Naive thymus-derived CD4-positive, alpha-beta T cell (primary cell): ENCODE measurements at regions not wholly inside any gene's neighbourhood (a gene's known extent, or its start where the extent isn't known, plus 50 kb on each side); places are given as distances from the start of the nearest gene placed in this dataset.

Source experiments
- ATAC-seq: fragments of 150-1000 bp; cut with Tn5 transposase; 2 replicates; pipeline ENCODE4 v1.10.0; 2021; ENCODE audit warnings: mild to moderate bottlenecking, moderate library complexity
- CTCF ChIA-PET: fragments of 350-600 bp; sonication (Branson Sonifier 250); formaldehyde crosslinking; loops from one replicate; lab custom pipeline; 2021; ENCODE audit warnings: antibody characterized with exemption; lab: Charles Lee
- POLR2A ChIA-PET: fragments of 350-600 bp; sonication (Branson Sonifier 250); formaldehyde crosslinking; loops from one replicate; lab custom pipeline; 2021; ENCODE audit warnings: antibody characterized with exemption, inconsistent platforms; lab: Charles Lee
- DNase-seq, 9 donors: peaks; one replicate each; pipeline versions ENCODE4 v3.0.0 to v3.0.0-alpha.2; 2020 to 2022; ENCODE audit warnings: mixed read lengths in 1 of 9
- H3K27ac ChIP-seq: one replicate; pipeline ENCODE4 v1.7.0; 2013; ENCODE audit warnings: mild to moderate bottlenecking, low read depth, low read length, moderate library complexity
- H3K27me3 ChIP-seq, 2 donors: one replicate each; pipeline ENCODE4 v1.7.0; 2013; ENCODE audit warnings: low read length in 2 of 2, mild to moderate bottlenecking in 2 of 2, moderate library complexity in 2 of 2; ENCODE audit not compliant: control insufficient read depth in 2 of 2, insufficient read depth in 2 of 2
- H3K36me3 ChIP-seq, 3 experiments: 1 replicate in 2 of 3; 2 replicates in 1 of 3; pipeline ENCODE4 v1.7.0; 2013; ENCODE audit warnings: low read length in 3 of 3, mild to moderate bottlenecking in 3 of 3, moderate library complexity in 1 of 3; ENCODE audit not compliant: insufficient read depth in 3 of 3, control insufficient read depth in 2 of 3
- H3K4me1 ChIP-seq, 2 donors: one replicate each; pipeline ENCODE4 v1.7.0; 2013; ENCODE audit warnings: low read length in 2 of 2, mild to moderate bottlenecking in 2 of 2, moderate library complexity in 1 of 2; ENCODE audit not compliant: control insufficient read depth in 2 of 2, insufficient read depth in 2 of 2
- H3K4me3 ChIP-seq: 2 replicates; pipeline ENCODE4 v1.7.0; 2013; ENCODE audit warnings: mild to moderate bottlenecking, low read length
- H3K9me3 ChIP-seq, 3 experiments: 1 replicate in 2 of 3; 2 replicates in 1 of 3; pipeline ENCODE4 v1.7.0; 2013; ENCODE audit warnings: low read length in 3 of 3; ENCODE audit not compliant: control insufficient read depth in 2 of 3
- H3K27ac Mint-ChIP-seq, 9 donors: one replicate each; pipeline ENCODE4 v1.8.0; 2020 to 2022; ENCODE audit warnings: mixed read lengths in 9 of 9, mild to moderate bottlenecking in 8 of 9, moderate library complexity in 5 of 9, inconsistent platforms in 2 of 9
- H3K27me3 Mint-ChIP-seq, 5 donors: one replicate each; pipeline ENCODE4 v1.8.0; 2021 to 2022; ENCODE audit warnings: mixed read lengths in 5 of 5, mild to moderate bottlenecking in 1 of 5
- H3K36me3 Mint-ChIP-seq, 5 donors: one replicate each; pipeline ENCODE4 v1.8.0; 2020 to 2022; ENCODE audit warnings: mixed read lengths in 5 of 5, mild to moderate bottlenecking in 3 of 5, inconsistent platforms in 1 of 5
- H3K4me1 Mint-ChIP-seq, 7 donors: one replicate each; pipeline ENCODE4 v1.8.0; 2020 to 2022; ENCODE audit warnings: mixed read lengths in 7 of 7, mild to moderate bottlenecking in 3 of 7, inconsistent platforms in 1 of 7
- H3K4me3 Mint-ChIP-seq, 10 donors: one replicate each; pipeline ENCODE4 v1.8.0; 2020 to 2022; ENCODE audit warnings: mild to moderate bottlenecking in 10 of 10, mixed read lengths in 10 of 10, moderate library complexity in 6 of 10, inconsistent platforms in 2 of 10
- H3K9me3 Mint-ChIP-seq, 11 donors: one replicate each; pipeline ENCODE4 v1.8.0; 2020 to 2022; ENCODE audit warnings: mixed read lengths in 11 of 11, mild to moderate bottlenecking in 4 of 11, inconsistent platforms in 1 of 11, moderate library complexity in 1 of 11
- intact Hi-C, 2 donors: fragments of 100-400 bp; cut with micrococcal nuclease; formaldehyde crosslinking; loops; one replicate each; pipeline ENCODE4 v1.15.1; 2023

DNA sequence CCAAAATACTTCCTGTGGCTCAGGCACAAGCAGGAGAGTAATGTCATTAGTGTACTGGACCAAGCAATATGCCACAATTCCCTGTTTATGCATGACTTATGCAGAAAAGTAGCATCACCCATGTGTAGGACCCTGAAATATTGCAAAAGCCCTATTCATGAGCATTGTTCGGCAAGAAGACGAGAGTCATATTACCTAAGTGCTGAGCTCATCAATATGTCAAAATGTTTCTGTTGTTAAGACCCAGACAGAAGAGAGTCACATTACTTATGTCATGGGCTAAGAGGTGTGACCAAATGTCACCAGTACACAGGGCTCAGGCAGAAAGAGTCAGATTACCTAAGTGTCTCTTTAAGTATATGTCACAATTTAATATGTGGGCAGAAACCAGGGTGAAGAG is 1172.6 kb upstream of the AMELY start:
- H3K9me3 Mint-ChIP-seq: peaks cover 0 to 8% (median 0%) of the 10 kb centered on the region in 11 donors
- no peak overlapping the region for H3K4me3 Mint-ChIP-seq
- no peaks in the 10 kb centered on the region for H3K36me3 ChIP-seq
- no peak overlapping the region for H3K27ac ChIP-seq
- H3K27ac Mint-ChIP-seq: no peak overlapping the region
- H3K4me1 ChIP-seq: no peaks in the 10 kb centered on the region
- DNase-seq: no peak
- H3K4me3 ChIP-seq: no peak overlapping the region
- no peaks in the 10 kb centered on the region for H3K27me3 ChIP-seq
- ChIA-PET POLR2A (no interaction called here), CTCF (no interaction called here)
- ATAC-seq: no peak
- no peaks in the 10 kb centered on the region for H3K36me3 Mint-ChIP-seq
- intact Hi-C loops: no loop called here
- H3K4me1 Mint-ChIP-seq: no peaks in the 10 kb centered on the region
- H3K9me3 ChIP-seq: no peaks in the 10 kb centered on the region
- H3K27me3 Mint-ChIP-seq: no peaks in the 10 kb centered on the region

DNA sequence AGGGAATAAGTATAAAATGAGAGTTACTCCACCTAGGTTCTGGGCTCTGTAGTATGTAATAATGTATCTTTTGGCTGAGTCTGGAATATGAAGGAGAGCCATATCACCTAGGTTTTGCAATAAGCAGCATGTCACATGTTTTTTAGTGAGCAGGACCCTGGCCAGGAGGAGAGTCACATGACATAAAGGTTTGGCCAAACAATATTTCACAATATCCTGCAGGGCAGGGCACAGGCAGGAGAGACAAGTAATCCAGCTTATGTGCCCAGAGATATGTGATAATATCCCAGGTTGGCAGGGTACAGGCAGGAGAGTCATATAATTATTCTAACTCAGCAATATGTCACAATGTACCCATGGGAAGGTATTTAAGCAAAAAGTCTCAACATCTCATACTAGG is 1169.6 kb upstream of the AMELY start:
- H3K4me1 Mint-ChIP-seq: no peaks in the 10 kb centered on the region
- CTCF ChIA-PET: no interaction called here
- no peaks in the 10 kb centered on the region for H3K36me3 Mint-ChIP-seq
- H3K4me3 Mint-ChIP-seq: no peak overlapping the region
- H3K27me3 Mint-ChIP-seq: no peaks in the 10 kb centered on the region
- ATAC-seq: no peak
- Histone ChIP-seq H3K4me1 (no peaks in the 10 kb centered on the region), H3K36me3 (no peaks in the 10 kb centered on the region), H3K27ac (no peak overlapping the region), H3K27me3 (no peaks in the 10 kb centered on the region), H3K9me3 (no peaks in the 10 kb centered on the region), H3K4me3 (no peak overlapping the region)
- peaks cover 0 to 8% (median 0%) of the 10 kb centered on the region in 11 donors for H3K9me3 Mint-ChIP-seq
- intact Hi-C loops: no loop called here
- no peak overlapping the region for H3K27ac Mint-ChIP-seq
- POLR2A ChIA-PET: no interaction called here
- no peak for DNase-seq

- Histone ChIP-seq H3K4me3 (no peak overlapping the region), H3K9me3 (no peaks in the 10 kb centered on the region), H3K4me1 (no peaks in the 10 kb centered on the region), H3K27ac (no peak overlapping the region), H3K27me3 (no peaks in the 10 kb centered on the region), H3K36me3 (no peaks in the 10 kb centered on the region)
- Mint-ChIP-seq H3K9me3 (peaks cover 0 to 3% (median 0%) of the 10 kb centered on the region in 11 donors), H3K27me3 (no peaks in the 10 kb centered on the region), H3K36me3 (no peaks in the 10 kb centered on the region), H3K4me3 (no peak overlapping the region), H3K27ac (no peak overlapping the region), H3K4me1 (no peaks in the 10 kb centered on the region)
- ChIA-PET CTCF (no interaction called here), POLR2A (no interaction called here)
- ATAC-seq (no peak), DNase-seq (no peak)
- intact Hi-C loops: no loop called here
These were observed 1153.7 kb upstream of the AMELY start for GRCh38 chrY:8065220-8065619.

- no peaks in the 10 kb centered on the region for H3K36me3 Mint-ChIP-seq
- no peaks in the 10 kb centered on the region for H3K27me3 Mint-ChIP-seq
- DNase-seq (no peak), ATAC-seq (no peak)
- no peak overlapping the region for H3K27ac ChIP-seq
- no peaks in the 10 kb centered on the region for H3K4me1 Mint-ChIP-seq
- H3K27ac Mint-ChIP-seq: no peak overlapping the region
- ChIA-PET POLR2A (no interaction called here), CTCF (no interaction called here)
- no peaks in the 10 kb centered on the region for H3K9me3 ChIP-seq
- H3K4me3 Mint-ChIP-seq: no peak overlapping the region
- no peaks in the 10 kb centered on the region for H3K36me3 ChIP-seq
- H3K4me3 ChIP-seq: no peak overlapping the region
- intact Hi-C loops: no loop called here
- no peaks in the 10 kb centered on the region for H3K4me1 ChIP-seq
- no peaks in the 10 kb centered on the region for H3K27me3 ChIP-seq
- peaks cover 0 to 5% (median 0%) of the 10 kb centered on the region in 11 donors for H3K9me3 Mint-ChIP-seq
These were observed 1152.9 kb upstream of the AMELY start for GRCh38 chrY:8064500-8064899.

DNA sequence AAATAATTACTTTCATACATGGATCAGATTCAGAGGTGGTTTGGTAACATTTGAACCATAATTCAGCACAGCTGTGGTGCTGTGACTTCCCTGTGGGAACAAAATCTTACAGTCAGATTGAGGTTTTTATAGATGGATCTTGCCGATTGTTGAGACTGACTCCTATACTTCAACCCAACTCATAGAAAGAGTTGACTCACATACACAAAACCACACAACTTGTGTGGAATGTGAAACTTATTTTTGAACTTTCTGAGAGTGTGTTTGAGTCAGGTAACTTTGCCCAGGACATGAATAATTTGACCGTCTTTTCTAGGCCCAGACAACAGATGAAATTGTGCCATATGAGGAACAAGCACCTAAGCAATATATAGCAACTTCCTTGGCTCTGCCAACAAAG is 1152.4 kb upstream of the AMELY start:
- POLR2A ChIA-PET: no interaction called here
- Histone ChIP-seq H3K36me3 (no peaks in the 10 kb centered on the region), H3K27me3 (no peaks in the 10 kb centered on the region), H3K27ac (no peak overlapping the region), H3K4me3 (no peak overlapping the region), H3K9me3 (no peaks in the 10 kb centered on the region), H3K4me1 (no peaks in the 10 kb centered on the region)
- peaks cover 0 to 5% (median 0%) of the 10 kb centered on the region in 11 donors for H3K9me3 Mint-ChIP-seq
- H3K4me1 Mint-ChIP-seq: no peaks in the 10 kb centered on the region
- no peak overlapping the region for H3K27ac Mint-ChIP-seq
- ATAC-seq: no peak
- no peak for DNase-seq
- intact Hi-C loops: no loop called here
- no peaks in the 10 kb centered on the region for H3K36me3 Mint-ChIP-seq
- H3K27me3 Mint-ChIP-seq: no peaks in the 10 kb centered on the region
- H3K4me3 Mint-ChIP-seq: no peak overlapping the region
- CTCF ChIA-PET: no interaction called here

- H3K4me3 Mint-ChIP-seq: no peak overlapping the region
- ATAC-seq (no peak), DNase-seq (no peak)
- H3K36me3 Mint-ChIP-seq: no peaks in the 10 kb centered on the region
- H3K4me3 ChIP-seq: no peak overlapping the region
- intact Hi-C loops: no loop called here
- H3K4me1 Mint-ChIP-seq: no peaks in the 10 kb centered on the region
- no peaks in the 10 kb centered on the region for H3K27me3 Mint-ChIP-seq
- ChIA-PET CTCF (no interaction called here), POLR2A (no interaction called here)
- H3K36me3 ChIP-seq: no peaks in the 10 kb centered on the region
- no peak overlapping the region for H3K27ac ChIP-seq
- no peaks in the 10 kb centered on the region for H3K9me3 ChIP-seq
- no peak overlapping the region for H3K27ac Mint-ChIP-seq
- H3K9me3 Mint-ChIP-seq: peaks cover 0 to 5% (median 0%) of the 10 kb centered on the region in 11 donors
- no peaks in the 10 kb centered on the region for H3K4me1 ChIP-seq
- no peaks in the 10 kb centered on the region for H3K27me3 ChIP-seq
These were observed 1147.1 kb upstream of the AMELY start for GRCh38 chrY:8058613-8059012.

- H3K4me1 ChIP-seq: no peaks in the 10 kb centered on the region
- H3K4me3 Mint-ChIP-seq: no peak overlapping the region
- no peaks in the 10 kb centered on the region for H3K4me1 Mint-ChIP-seq
- H3K27ac Mint-ChIP-seq: no peak overlapping the region
- DNase-seq (no peak), ATAC-seq (no peak)
- no peaks in the 10 kb centered on the region for H3K27me3 Mint-ChIP-seq
- intact Hi-C loops: no loop called here
- no peaks in the 10 kb centered on the region for H3K9me3 Mint-ChIP-seq
- POLR2A ChIA-PET: no interaction called here
- H3K27me3 ChIP-seq: no peaks in the 10 kb centered on the region
- CTCF ChIA-PET: no interaction called here
- H3K4me3 ChIP-seq: no peak overlapping the region
- no peaks in the 10 kb centered on the region for H3K36me3 ChIP-seq
- H3K9me3 ChIP-seq: no peaks in the 10 kb centered on the region
- H3K36me3 Mint-ChIP-seq: no peaks in the 10 kb centered on the region
- no peak overlapping the region for H3K27ac ChIP-seq
These were observed 1139.8 kb upstream of the AMELY start for GRCh38 chrY:8051340-8051739.
